IMR-90 (cell line): ENCODE measurements at regions not wholly inside any gene's neighbourhood (a gene's known extent, or its start where the extent isn't known, plus 50 kb on each side); places are given as distances from the start of the nearest gene placed in this dataset.

Experiments used
- ATAC-seq: fragments of 200-7000 bp; cut with Tn5 transposase; 2 replicates; pipeline ENCODE4 v1.9.1; 2020; ENCODE audit warnings: low read depth, mild to moderate bottlenecking, moderate library complexity
- BruUV-seq: library from RNA; stranded (reverse); fragments of 400-500 nt; replicated peaks from 2 replicates; lab custom pipeline; 2021; lab: Mats Ljungman, UMichigan
- CTCF ChIA-PET: fragments of 300-600 bp; formaldehyde crosslinking; extraction: SDS; loops from one replicate; lab custom pipeline; 2021; ENCODE audit warnings: antibody characterized with exemption; lab: Yijun Ruan, JAX
- POLR2A ChIA-PET: fragments of 300-600 bp; sonication (Branson Sonifier 250); formaldehyde crosslinking; loops from one replicate; lab custom pipeline; 2022; ENCODE audit warnings: antibody characterized with exemption; ENCODE audit not compliant: unreplicated experiment; lab: Charles Lee
- DNase-seq: peaks from one replicate; pipeline ENCODE4 v3.0.0; 2013
- H2AFZ ChIP-seq: replicated peaks from 2 replicates; pipeline ENCODE3; 2013; ENCODE audit warnings: low read length, mild to moderate bottlenecking; ENCODE audit not compliant: poor library complexity
- H2AK5ac ChIP-seq: 2 replicates; pipeline ENCODE4 v1.6.1; 2013; ENCODE audit warnings: low read depth, low read length, inconsistent platforms
- H2AK9ac ChIP-seq: replicated peaks from 2 replicates; pipeline ENCODE3; 2013; ENCODE audit warnings: mild to moderate bottlenecking, low read depth, low read length, moderate library complexity; ENCODE audit not compliant: poor library complexity
- H2BK120ac ChIP-seq: 2 replicates; pipeline ENCODE4 v1.6.1; 2013; ENCODE audit warnings: low read depth, low read length, inconsistent platforms
- H2BK15ac ChIP-seq: 3 replicates; pipeline ENCODE4 v1.6.1; 2013; ENCODE audit warnings: low read depth, low read length, inconsistent platforms
- H2BK20ac ChIP-seq: 2 replicates; pipeline ENCODE4 v1.6.1; 2013; ENCODE audit warnings: low read depth, mild to moderate bottlenecking, inconsistent platforms, low read length, moderate library complexity
- H2BK5ac ChIP-seq: 2 replicates; pipeline ENCODE4 v1.6.1; 2013; ENCODE audit warnings: mild to moderate bottlenecking, low read depth, low read length, inconsistent platforms; ENCODE audit not compliant: poor library complexity, severe bottlenecking
- H3K14ac ChIP-seq: replicated peaks from 2 replicates; pipeline ENCODE4 v1.6.1; 2013; ENCODE audit warnings: low read depth, low read length, inconsistent platforms
- H3K18ac ChIP-seq: 2 replicates; pipeline ENCODE4 v1.6.1; 2013; ENCODE audit warnings: low read depth, low read length, control low read depth
- H3K23ac ChIP-seq: 2 replicates; pipeline ENCODE4 v1.6.1; 2013; ENCODE audit warnings: low read depth, low read length, inconsistent platforms
- H3K27ac ChIP-seq: 2 replicates; pipeline ENCODE4 v1.5.1; 2013; ENCODE audit warnings: mild to moderate bottlenecking, control low read depth, low read length; ENCODE audit not compliant: insufficient read depth
- H3K27me3 ChIP-seq: 2 replicates; pipeline ENCODE4 v1.6.1; 2013; ENCODE audit warnings: low read length; ENCODE audit not compliant: control insufficient read depth, insufficient read depth
- H3K36me3 ChIP-seq: 2 replicates; pipeline ENCODE4 v1.6.1; 2013; ENCODE audit warnings: low read length, mixed read lengths; ENCODE audit not compliant: control insufficient read depth, insufficient read depth
- H3K4ac ChIP-seq: 2 replicates; pipeline ENCODE4 v1.6.1; 2013; ENCODE audit warnings: low read depth, low read length, inconsistent platforms
- H3K4me1 ChIP-seq: 2 replicates; pipeline ENCODE4 v1.6.1; 2013; ENCODE audit warnings: low read length, mixed read lengths; ENCODE audit not compliant: control insufficient read depth, insufficient read depth
- H3K4me2 ChIP-seq: 2 replicates; pipeline ENCODE4 v1.6.1; 2013; ENCODE audit warnings: low read depth, mild to moderate bottlenecking, control low read depth, low read length, moderate library complexity
- H3K4me3 ChIP-seq: 2 replicates; pipeline ENCODE4 v1.5.1; 2013; ENCODE audit warnings: low read depth, mild to moderate bottlenecking, control low read depth, low read length, moderate library complexity; ENCODE audit not compliant: insufficient read depth
- H3K56ac ChIP-seq: 2 replicates; pipeline ENCODE4 v1.6.1; 2013; ENCODE audit warnings: low read length, inconsistent platforms; ENCODE audit not compliant: insufficient read depth; ENCODE audit errors: extremely low read depth
- H3K79me1 ChIP-seq, 2 experiments: 2 replicates each; pipeline ENCODE4 v1.6.1; 2013; ENCODE audit warnings: low read length in 2 of 2, inconsistent platforms in 1 of 2, low read depth in 1 of 2
- H3K9ac ChIP-seq: 2 replicates; pipeline ENCODE4 v1.6.1; 2013; ENCODE audit warnings: low read depth, low read length, control low read depth
- H3K9me1 ChIP-seq: 2 replicates; pipeline ENCODE4 v1.6.1; 2013; ENCODE audit warnings: low read length, inconsistent platforms; ENCODE audit not compliant: insufficient read depth
- H3K9me3 ChIP-seq: 2 replicates; pipeline ENCODE4 v1.6.1; 2013; ENCODE audit warnings: low read length; ENCODE audit not compliant: control insufficient read depth, insufficient read depth
- H4K20me1 ChIP-seq: 2 replicates; pipeline ENCODE4 v1.6.1; 2013; ENCODE audit warnings: low read length, inconsistent platforms; ENCODE audit not compliant: insufficient read depth
- H4K5ac ChIP-seq: 2 replicates; pipeline ENCODE4 v1.6.1; 2013; ENCODE audit warnings: mild to moderate bottlenecking, low read depth, low read length, control low read depth
- H4K8ac ChIP-seq, 2 experiments: 2 replicates each; pipeline ENCODE4 v1.6.1; 2013; ENCODE audit warnings: low read depth in 2 of 2, low read length in 2 of 2, control low read depth in 1 of 2, inconsistent platforms in 1 of 2
- H4K91ac ChIP-seq: 2 replicates; pipeline ENCODE4 v1.6.1; 2013; ENCODE audit warnings: low read depth, low read length, inconsistent platforms; ENCODE audit not compliant: insufficient read depth
- BHLHE40 ChIP-seq: fragments of 150-350 bp; IDR thresholded peaks from 2 replicates; pipeline ENCODE4 v1.6.1; 2016; ENCODE audit warnings: mild to moderate bottlenecking, low read depth, low read length
- CEBPB ChIP-seq: IDR thresholded peaks from 2 replicates; pipeline ENCODE4 v1.6.1; 2012; ENCODE audit warnings: low read depth, low read length, improper control_type of control experiment
- CHD1 ChIP-seq: IDR thresholded peaks from 2 replicates; pipeline ENCODE4 v1.6.1; 2012; ENCODE audit warnings: low read depth, low read length, improper control_type of control experiment
- CTCF ChIP-seq: conservative IDR thresholded peaks from 2 replicates; pipeline ENCODE4 v1.5.1; 2012; ENCODE audit warnings: mild to moderate bottlenecking, low read depth, low read length, improper control_type of control experiment
- ELK1 ChIP-seq: fragments of 150-350 bp; IDR thresholded peaks from 2 replicates; pipeline ENCODE4 v1.6.1; 2016; ENCODE audit warnings: low read depth, mild to moderate bottlenecking, low read length, moderate library complexity, borderline replicate concordance
- FOS ChIP-seq: fragments of 150-350 bp; IDR thresholded peaks from 2 replicates; pipeline ENCODE4 v1.6.1; 2016; ENCODE audit warnings: low read depth, low read length
- MAFK ChIP-seq: IDR thresholded peaks from 2 replicates; pipeline ENCODE4 v1.6.1; 2012; ENCODE audit warnings: low read depth, low read length, improper control_type of control experiment
- MAZ ChIP-seq: IDR thresholded peaks from 2 replicates; pipeline ENCODE4 v1.6.1; 2012; ENCODE audit warnings: low read depth, mild to moderate bottlenecking, low read length, improper control_type of control experiment, moderate library complexity, borderline replicate concordance
- MXI1 ChIP-seq: IDR thresholded peaks from 2 replicates; pipeline ENCODE4 v1.6.1; 2012; ENCODE audit warnings: low read depth, mild to moderate bottlenecking, low read length, moderate library complexity, borderline replicate concordance
- NFE2L2 ChIP-seq: fragments of 150-350 bp; IDR thresholded peaks from 2 replicates; pipeline ENCODE4 v1.6.1; 2016; ENCODE audit warnings: low read depth, mild to moderate bottlenecking, low read length
- RAD21 ChIP-seq: IDR thresholded peaks from 2 replicates; pipeline ENCODE4 v1.6.1; 2012; ENCODE audit warnings: low read length, improper control_type of control experiment
- RCOR1 ChIP-seq: IDR thresholded peaks from 2 replicates; pipeline ENCODE4 v1.6.1; 2012; ENCODE audit warnings: mild to moderate bottlenecking, low read length, improper control_type of control experiment; ENCODE audit not compliant: insufficient replicate concordance
- RFX5 ChIP-seq: IDR thresholded peaks from 2 replicates; pipeline ENCODE4 v1.8.0; 2012; ENCODE audit warnings: low read depth, mild to moderate bottlenecking, low read length, moderate library complexity
- SMC3 ChIP-seq: fragments of 150-350 bp; IDR thresholded peaks from 2 replicates; pipeline ENCODE4 v1.6.1; 2016; ENCODE audit warnings: low read depth, mild to moderate bottlenecking, antibody characterized with exemption, low read length, moderate library complexity
- USF2 ChIP-seq: fragments of 150-350 bp; IDR thresholded peaks from 2 replicates; pipeline ENCODE4 v1.6.1; 2017; ENCODE audit warnings: mild to moderate bottlenecking, antibody characterized with exemption, low read length, low read depth
- WGBS, 2 experiments: methylation state at CpG; one replicate each; pipeline versions ENCODE4 v1.1.5 to v1.1.7; 2013; ENCODE audit warnings: missing lambda C conversion rate in 2 of 2; ENCODE audit not compliant: insufficient read length in 1 of 2; ENCODE audit errors: extremely low coverage in 2 of 2; 5-methylcytosine and 5-hydroxymethylcytosine counted together
- dilution Hi-C: fragments of 300-500 bp; cut with HindIII; formaldehyde crosslinking; loops from one replicate; pipeline ENCODE4 v1.14.3; 2018; ENCODE audit warnings: low sequenced_read_pairs; ENCODE audit not compliant: unreplicated experiment
- in situ Hi-C: fragments of 300-500 bp; cut with MboI; formaldehyde crosslinking; loops from 3 replicates; pipeline ENCODE4 v1.14.3; 2019; ENCODE audit warnings: low sequenced_read_pairs, inconsistent platforms, mixed read lengths
- intact Hi-C: fragments of 100-400 bp; cut with micrococcal nuclease; formaldehyde crosslinking; loops from 2 replicates; pipeline ENCODE4 v1.10.0; 2022

GRCh38 chr4:160180211-160180610, 1077.3 kb downstream of the RAPGEF2 start:
- H3K4me2 ChIP-seq, result no peak overlapping the region
- no peak overlapping the region for H4K8ac ChIP-seq
- no peaks in the 10 kb centered on the region for H3K79me1 ChIP-seq
- no TSS peak for BruUV-seq
- no peak overlapping the region for H4K91ac ChIP-seq
- H3K9me1 ChIP-seq, result no peaks in the 10 kb centered on the region
- H3K27me3 ChIP-seq, result no peaks in the 10 kb centered on the region
- H2AK5ac ChIP-seq, result no peak overlapping the region
- no peak overlapping the region for H2BK20ac ChIP-seq
- H3K27ac ChIP-seq, result no peak overlapping the region
- in situ Hi-C loops (no loop called here), dilution Hi-C loops (no loop called here), intact Hi-C loops (no loop called here)
- no peak overlapping the region for H2AFZ ChIP-seq
- DNase-seq, result no peak
- H4K20me1 ChIP-seq, result no peaks in the 10 kb centered on the region
- ATAC-seq, result no peak
- H3K36me3 ChIP-seq, result no peaks in the 10 kb centered on the region
- CTCF ChIA-PET, result no interaction called here
- no peak overlapping the region for H2BK5ac ChIP-seq
- H3K4me3 ChIP-seq, result no peak overlapping the region
- POLR2A ChIA-PET, result no interaction called here
- H3K9ac ChIP-seq, result no peak overlapping the region
- no peak overlapping the region for H3K4ac ChIP-seq
- H3K23ac ChIP-seq, result no peak overlapping the region
- H3K18ac ChIP-seq, result no peak overlapping the region
- H3K14ac ChIP-seq, result no peak overlapping the region
- WGBS, 2 experiments, result no CpG with 5 or more reads among the region's 2 CpGs
- no peak overlapping the region for H2AK9ac ChIP-seq
- H3K9me3 ChIP-seq, result peaks cover 4% of the 10 kb centered on the region
- no peak overlapping the region for H2BK120ac ChIP-seq
- no peak overlapping the region for H3K56ac ChIP-seq
- TF ChIP-seq RFX5, result no peak
- no peak for TF ChIP-seq RAD21
- TF ChIP-seq MAFK, result no peak
- no peak for TF ChIP-seq FOS
- no peak for TF ChIP-seq ELK1
- TF ChIP-seq SMC3, result no peak
- TF ChIP-seq CHD1, result no peak
- TF ChIP-seq MAZ, result no peak
- TF ChIP-seq USF2, result no peak
- no peak for TF ChIP-seq CTCF
- TF ChIP-seq NFE2L2, result no peak
- TF ChIP-seq BHLHE40, result no peak
- no peak for TF ChIP-seq RCOR1
- no peak for TF ChIP-seq MXI1
- no peak for TF ChIP-seq CEBPB
- no peaks in the 10 kb centered on the region for H3K4me1 ChIP-seq
- no peak overlapping the region for H2BK15ac ChIP-seq
- H4K5ac ChIP-seq, result no peak overlapping the region
